ENCODE measurements at regions not wholly inside any gene's neighbourhood (a gene's known extent, or its start where the extent isn't known, plus 50 kb on each side); places are given as distances from the start of the nearest gene placed in this dataset.

DNA sequence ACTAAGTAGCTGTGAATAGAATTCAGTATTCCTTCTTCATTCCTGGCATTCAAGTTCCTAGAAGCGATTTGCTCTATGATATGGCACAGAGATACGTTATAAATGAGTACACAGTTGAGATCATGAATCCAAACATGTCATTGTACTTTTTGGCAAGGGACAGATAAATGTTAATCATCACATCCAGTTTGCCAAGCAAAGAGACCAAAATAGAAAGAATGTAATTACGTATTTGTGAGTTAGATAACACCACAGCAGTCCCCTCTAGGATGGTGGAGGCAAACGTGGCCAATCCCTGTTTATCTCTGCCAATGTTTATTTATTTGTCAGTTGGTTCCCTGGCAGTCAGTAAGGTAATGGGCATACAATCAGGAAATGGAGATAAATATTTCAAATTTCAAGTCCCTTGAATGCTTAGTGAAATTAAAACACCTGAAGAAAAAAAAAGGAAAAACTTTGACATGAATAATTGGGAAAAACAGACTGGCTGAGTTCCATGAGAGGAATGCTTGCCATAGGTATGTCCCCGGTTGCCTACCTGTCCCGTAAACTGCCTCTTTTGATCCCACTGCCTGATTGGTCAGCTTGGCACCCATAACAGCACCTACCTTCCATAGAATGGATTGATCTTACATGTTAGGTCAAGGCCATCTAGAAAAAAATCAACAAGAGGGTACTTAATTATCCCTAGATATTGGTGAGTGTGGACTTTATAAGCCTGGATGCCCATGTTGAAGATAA, 451.1 kb upstream of the NETO1 start:
- H3K9me3 ChIP-seq (ENCODE audit: control insufficient read depth in 4 of 4, low read length in 3 of 4): no peaks in the 10 kb centered on the region
- peak overlapping the region; percentile 52 to 66 for H3K27ac ChIP-seq (ENCODE audit: low read depth in 1 of 2, low read length in 2 of 2)
- no peaks in the 10 kb centered on the region for H3K27me3 ChIP-seq (ENCODE audit: control insufficient read depth in 4 of 4, insufficient read depth in 4 of 4, low read length in 3 of 4)
- TF ChIP-seq, protein P1, sequence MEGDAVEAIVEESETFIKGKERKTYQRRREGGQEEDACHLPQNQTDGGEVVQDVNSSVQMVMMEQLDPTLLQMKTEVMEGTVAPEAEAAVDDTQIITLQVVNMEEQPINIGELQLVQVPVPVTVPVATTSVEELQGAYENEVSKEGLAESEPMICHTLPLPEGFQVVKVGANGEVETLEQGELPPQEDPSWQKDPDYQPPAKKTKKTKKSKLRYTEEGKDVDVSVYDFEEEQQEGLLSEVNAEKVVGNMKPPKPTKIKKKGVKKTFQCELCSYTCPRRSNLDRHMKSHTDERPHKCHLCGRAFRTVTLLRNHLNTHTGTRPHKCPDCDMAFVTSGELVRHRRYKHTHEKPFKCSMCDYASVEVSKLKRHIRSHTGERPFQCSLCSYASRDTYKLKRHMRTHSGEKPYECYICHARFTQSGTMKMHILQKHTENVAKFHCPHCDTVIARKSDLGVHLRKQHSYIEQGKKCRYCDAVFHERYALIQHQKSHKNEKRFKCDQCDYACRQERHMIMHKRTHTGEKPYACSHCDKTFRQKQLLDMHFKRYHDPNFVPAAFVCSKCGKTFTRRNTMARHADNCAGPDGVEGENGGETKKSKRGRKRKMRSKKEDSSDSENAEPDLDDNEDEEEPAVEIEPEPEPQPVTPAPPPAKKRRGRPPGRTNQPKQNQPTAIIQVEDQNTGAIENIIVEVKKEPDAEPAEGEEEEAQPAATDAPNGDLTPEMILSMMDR (IDR thresholded peaks at IDR 0.05; ENCODE audit: low read depth, low read length, missing input control): no peak
- TF ChIP-seq HNF4A (conservative IDR thresholded peaks at IDR 0.05) (peak in 1 of 2 donors; percentile 19), RAD21 (IDR thresholded peaks at IDR 0.05) (no peak), RXRA (IDR thresholded peaks at IDR 0.05) (peak in 1 of 2 donors; percentile 34), FOXA2 (IDR thresholded peaks at IDR 0.05) (peak; percentile 33), FOXA1 (IDR thresholded peaks at IDR 0.05) (no peak), JUND (IDR thresholded peaks at IDR 0.05) (no peak)
- TF ChIP-seq, protein P2, sequence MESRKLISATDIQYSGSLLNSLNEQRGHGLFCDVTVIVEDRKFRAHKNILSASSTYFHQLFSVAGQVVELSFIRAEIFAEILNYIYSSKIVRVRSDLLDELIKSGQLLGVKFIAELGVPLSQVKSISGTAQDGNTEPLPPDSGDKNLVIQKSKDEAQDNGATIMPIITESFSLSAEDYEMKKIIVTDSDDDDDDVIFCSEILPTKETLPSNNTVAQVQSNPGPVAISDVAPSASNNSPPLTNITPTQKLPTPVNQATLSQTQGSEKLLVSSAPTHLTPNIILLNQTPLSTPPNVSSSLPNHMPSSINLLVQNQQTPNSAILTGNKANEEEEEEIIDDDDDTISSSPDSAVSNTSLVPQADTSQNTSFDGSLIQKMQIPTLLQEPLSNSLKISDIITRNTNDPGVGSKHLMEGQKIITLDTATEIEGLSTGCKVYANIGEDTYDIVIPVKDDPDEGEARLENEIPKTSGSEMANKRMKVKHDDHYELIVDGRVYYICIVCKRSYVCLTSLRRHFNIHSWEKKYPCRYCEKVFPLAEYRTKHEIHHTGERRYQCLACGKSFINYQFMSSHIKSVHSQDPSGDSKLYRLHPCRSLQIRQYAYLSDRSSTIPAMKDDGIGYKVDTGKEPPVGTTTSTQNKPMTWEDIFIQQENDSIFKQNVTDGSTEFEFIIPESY (IDR thresholded peaks at IDR 0.05): no peak
- no peak overlapping the region for H3K9ac ChIP-seq (ENCODE audit: low read depth in 1 of 2, low read length in 2 of 2)
- WGBS: 22% methylated on average over 6 of the region's 6 CpGs
- no peaks in the 10 kb centered on the region for H3K36me3 ChIP-seq (ENCODE audit: control insufficient read depth in 4 of 4, insufficient read depth in 3 of 4, low read depth in 1 of 4, low read length in 3 of 4)
- peaks cover 0 to 6% (median 2%) of the 10 kb centered on the region in 4 donors for H3K4me1 ChIP-seq (ENCODE audit: control insufficient read depth in 4 of 4, insufficient read depth in 4 of 4, low read length in 3 of 4)
- no peak overlapping the region for H3K4me3 ChIP-seq (ENCODE audit: low read depth in 1 of 3, low read length in 3 of 3)
- DNase-seq (ENCODE audit: low spot score): no peak

DNA sequence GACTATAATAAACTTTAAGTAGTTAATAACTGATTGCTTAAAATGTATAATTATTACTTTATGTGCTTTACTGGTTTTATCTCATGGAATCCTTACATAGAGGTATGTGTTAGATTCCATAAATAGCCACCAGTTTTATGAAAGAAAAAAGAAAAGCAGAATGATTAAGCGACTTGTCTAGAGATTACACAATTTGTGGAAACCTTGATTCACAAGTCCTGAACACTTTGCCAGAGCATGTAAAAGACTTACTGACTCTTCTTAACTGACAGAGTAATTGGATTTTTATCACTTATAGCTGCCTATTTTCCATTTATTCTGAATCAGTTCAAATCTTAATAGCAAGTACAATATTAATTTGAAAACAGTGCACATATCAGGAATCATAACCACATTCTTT, 448.7 kb upstream of the NETO1 start:
- Histone ChIP-seq H3K4me1 (ENCODE audit: control insufficient read depth in 4 of 4, insufficient read depth in 4 of 4, low read length in 3 of 4) (peaks cover 0 to 6% (median 2%) of the 10 kb centered on the region in 4 donors), H3K27me3 (ENCODE audit: control insufficient read depth in 4 of 4, insufficient read depth in 4 of 4, low read length in 3 of 4) (no peaks in the 10 kb centered on the region), H3K27ac (ENCODE audit: low read depth in 1 of 2, low read length in 2 of 2) (no peak overlapping the region), H3K9me3 (ENCODE audit: control insufficient read depth in 4 of 4, low read length in 3 of 4) (no peaks in the 10 kb centered on the region), H3K36me3 (ENCODE audit: control insufficient read depth in 4 of 4, insufficient read depth in 3 of 4, low read depth in 1 of 4, low read length in 3 of 4) (no peaks in the 10 kb centered on the region), H3K4me3 (ENCODE audit: low read depth in 1 of 3, low read length in 3 of 3) (no peak overlapping the region), H3K9ac (ENCODE audit: low read depth in 1 of 2, low read length in 2 of 2) (no peak overlapping the region)
- TF ChIP-seq MAX (IDR thresholded peaks at IDR 0.05): no peak
- TF ChIP-seq SP1 (IDR thresholded peaks at IDR 0.05): no peak
- TF ChIP-seq HNF4A (conservative IDR thresholded peaks at IDR 0.05): no peak
- TF ChIP-seq EGR1 (IDR thresholded peaks at IDR 0.05; ENCODE audit: low read depth in 2 of 2): no peak
- TF ChIP-seq NR2F2 (IDR thresholded peaks at IDR 0.05): no peak
- no peak for TF ChIP-seq JUND (IDR thresholded peaks at IDR 0.05)
- TF ChIP-seq, protein P1 (IDR thresholded peaks at IDR 0.05; ENCODE audit: low read depth, low read length, missing input control): no peak
- 43% methylated on average over 1 of the region's 1 CpG for WGBS
- no peak for DNase-seq (ENCODE audit: low spot score)

Measured in liver (tissue), 8 donors.